GM12892 (cell line): ENCODE measurements at regions not wholly inside any gene's neighbourhood (a gene's known extent, or its start where the extent isn't known, plus 50 kb on each side); places are given as distances from the start of the nearest gene placed in this dataset.

ENCODE experiments used
- POLR2A ChIP-seq: IDR thresholded peaks from 2 replicates; pipeline ENCODE4 v1.6.1; 2011; ENCODE audit warnings: low read depth, low read length, control low read depth
- POLR2AphosphoS5 ChIP-seq: IDR thresholded peaks from 2 replicates; pipeline ENCODE4 v1.6.1; 2011; ENCODE audit warnings: low read depth, low read length, control low read depth
- TAF1 ChIP-seq: IDR thresholded peaks from 2 replicates; pipeline ENCODE4 v1.6.1; 2011; ENCODE audit warnings: low read depth, mild to moderate bottlenecking, control low read depth, low read length, borderline replicate concordance

GRCh38 chr7:81268551-81268950 is 349.7 kb upstream of the SEMA3C start:
- no peak for TF ChIP-seq TAF1
- TF ChIP-seq POLR2AphosphoS5: no peak
- TF ChIP-seq POLR2A: no peak
